CD14-positive monocyte (primary cell): ENCODE measurements at regions not wholly inside any gene's neighbourhood (a gene's known extent, or its start where the extent isn't known, plus 50 kb on each side); places are given as distances from the start of the nearest gene placed in this dataset.

Source experiments
- DNase-seq, 3 donors: peaks; one replicate each; pipeline ENCODE4 v3.0.0-alpha.2; 2011 to 2022
- H2AFZ ChIP-seq: 2 replicates; pipeline ENCODE4 v1.6.0; 2012; ENCODE audit warnings: mild to moderate bottlenecking, low read depth, low read length, inconsistent platforms; ENCODE audit not compliant: insufficient read depth, poor library complexity, severe bottlenecking
- H3K27ac ChIP-seq, 2 donors: 1 replicate in 1 of 2; 2 replicates in 1 of 2; pipeline ENCODE4 v1.5.1; 2012 to 2013; ENCODE audit warnings: low read length in 2 of 2, control low read depth in 1 of 2, inconsistent platforms in 1 of 2, low read depth in 1 of 2, mild to moderate bottlenecking in 1 of 2
- H3K27me3 ChIP-seq, 2 donors: one replicate each; pipeline versions ENCODE4 v1.6.0 to v1.6.1; 2011 to 2013; ENCODE audit warnings: low read length in 2 of 2; ENCODE audit not compliant: control insufficient read depth in 2 of 2, insufficient read depth in 2 of 2
- H3K36me3 ChIP-seq, 2 donors: replicated peaks in 1 of 2; 1 replicate in 1 of 2; 2 replicates in 1 of 2; pipeline versions ENCODE4 v1.5.1 to v1.6.1; 2012 to 2013; ENCODE audit warnings: low read length in 2 of 2, control low read depth in 1 of 2, inconsistent platforms in 1 of 2, mild to moderate bottlenecking in 1 of 2; ENCODE audit not compliant: insufficient read depth in 2 of 2, control insufficient read depth in 1 of 2
- H3K4me1 ChIP-seq, 2 donors: 1 replicate in 1 of 2; 2 replicates in 1 of 2; pipeline versions ENCODE4 v1.5.1 to v1.6.1; 2012 to 2013; ENCODE audit warnings: low read length in 2 of 2, control low read depth in 1 of 2, inconsistent platforms in 1 of 2, mild to moderate bottlenecking in 1 of 2, moderate library complexity in 1 of 2; ENCODE audit not compliant: insufficient read depth in 2 of 2, control insufficient read depth in 1 of 2
- H3K4me2 ChIP-seq: replicated peaks from 2 replicates; pipeline ENCODE3; 2012; ENCODE audit warnings: low read length, moderate library complexity, mild to moderate bottlenecking; ENCODE audit not compliant: poor library complexity, severe bottlenecking; ENCODE audit errors: extremely low read depth
- H3K4me3 ChIP-seq, 3 experiments: fragments of 200-600 bp in 1 of 3; sonication (generic) in 1 of 3; replicated peaks in 1 of 3; 1 replicate in 2 of 3; 2 replicates in 1 of 3; pipeline ENCODE4 v1.5.1; 2011 to 2013; ENCODE audit warnings: low read length in 3 of 3, mild to moderate bottlenecking in 3 of 3, control low read depth in 2 of 3, low read depth in 2 of 3, inconsistent platforms in 1 of 3, moderate library complexity in 1 of 3
- H3K79me2 ChIP-seq: 2 replicates; pipeline ENCODE4 v1.6.0; 2012; ENCODE audit warnings: mild to moderate bottlenecking, control low read depth, inconsistent platforms, low read length, moderate library complexity; ENCODE audit not compliant: insufficient read depth
- H3K9ac ChIP-seq: 2 replicates; pipeline ENCODE4 v1.6.0; 2017; ENCODE audit warnings: low read length, mild to moderate bottlenecking; ENCODE audit not compliant: insufficient read depth, poor library complexity, severe bottlenecking
- H3K9me3 ChIP-seq, 2 donors: replicated peaks in 1 of 2; 1 replicate in 1 of 2; 2 replicates in 1 of 2; pipeline versions ENCODE4 v1.5.1 to v1.6.1; 2012 to 2013; ENCODE audit warnings: low read length in 2 of 2, control low read depth in 1 of 2; ENCODE audit not compliant: control insufficient read depth in 1 of 2, insufficient read depth in 1 of 2
- H4K20me1 ChIP-seq: 2 replicates; pipeline ENCODE4 v1.6.0; 2012; ENCODE audit warnings: mild to moderate bottlenecking, low read length, control low read depth, moderate library complexity; ENCODE audit not compliant: insufficient read depth
- H3K27ac Mint-ChIP-seq, 7 donors: one replicate each; pipeline ENCODE4 v1.8.0; 2020; ENCODE audit warnings: mild to moderate bottlenecking in 7 of 7, mixed read lengths in 7 of 7, moderate library complexity in 6 of 7, inconsistent platforms in 2 of 7
- H3K27me3 Mint-ChIP-seq, 3 donors: one replicate each; pipeline ENCODE4 v1.8.0; 2021 to 2022; ENCODE audit warnings: low read depth in 3 of 3, mild to moderate bottlenecking in 3 of 3, mixed read lengths in 3 of 3, moderate library complexity in 3 of 3, inconsistent platforms in 1 of 3
- H3K36me3 Mint-ChIP-seq, 2 donors: one replicate each; pipeline ENCODE4 v1.8.0; 2020; ENCODE audit warnings: mixed read lengths in 2 of 2, inconsistent platforms in 1 of 2, mild to moderate bottlenecking in 1 of 2
- H3K4me1 Mint-ChIP-seq: one replicate; pipeline ENCODE4 v1.8.0; 2020; ENCODE audit warnings: mild to moderate bottlenecking, mixed read lengths
- H3K4me3 Mint-ChIP-seq, 2 donors: one replicate each; pipeline ENCODE4 v1.8.0; 2020; ENCODE audit warnings: mild to moderate bottlenecking in 2 of 2, mixed read lengths in 2 of 2, moderate library complexity in 1 of 2
- H3K9me3 Mint-ChIP-seq, 7 donors: one replicate each; pipeline ENCODE4 v1.8.0; 2020 to 2022; ENCODE audit warnings: mixed read lengths in 7 of 7, mild to moderate bottlenecking in 6 of 7, moderate library complexity in 6 of 7, inconsistent platforms in 2 of 7
- CTCF ChIP-seq: fragments of 200-600 bp; IDR thresholded peaks from one replicate; pipeline ENCODE4 v1.8.0; 2022; ENCODE audit warnings: antibody characterized with exemption, mild to moderate bottlenecking
- WGBS: methylation state at CpG from one replicate; pipeline ENCODE4 v1.1.5; 2013; ENCODE audit warnings: missing lambda C conversion rate; ENCODE audit not compliant: insufficient coverage; 5-methylcytosine and 5-hydroxymethylcytosine counted together
- intact Hi-C, 2 donors: fragments of 100-400 bp; cut with micrococcal nuclease; formaldehyde crosslinking; loops; one replicate each; pipeline versions ENCODE4 v1.15.0 to v1.15.1; 2023

GRCh38 chr1:4057603-4058002 lies 157.5 kb upstream of the C1orf174 start:
- 93% methylated on average over 10 of the region's 11 CpGs for WGBS
- no peak overlapping the region for H3K4me3 Mint-ChIP-seq
- Histone ChIP-seq H3K4me1 (no peaks in the 10 kb centered on the region), H3K79me2 (no peaks in the 10 kb centered on the region), H3K4me2 (no peak overlapping the region), H3K36me3 (no peaks in the 10 kb centered on the region), H3K27ac (no peak overlapping the region), H2AFZ (no peak overlapping the region), H3K4me3 (no peak overlapping the region), H3K9ac (no peak overlapping the region), H3K9me3 (peaks cover 0 to 3% of the 10 kb centered on the region in 2 donors), H3K27me3 (no peaks in the 10 kb centered on the region), H4K20me1 (no peaks in the 10 kb centered on the region)
- H3K27ac Mint-ChIP-seq: no peak overlapping the region
- intact Hi-C loops: no loop called here
- H3K27me3 Mint-ChIP-seq: peaks cover 0 to 7% (median 5%) of the 10 kb centered on the region in 3 donors
- no peak for DNase-seq
- H3K4me1 Mint-ChIP-seq: no peaks in the 10 kb centered on the region
- peaks cover 0 to 10% (median 7%) of the 10 kb centered on the region in 7 donors for H3K9me3 Mint-ChIP-seq
- no peaks in the 10 kb centered on the region for H3K36me3 Mint-ChIP-seq
- TF ChIP-seq CTCF: no peak

- whole genome bisulfite sequencing: 94% methylated on average over 14 of the region's 14 CpGs
- Mint-ChIP-seq H3K4me3 (no peak overlapping the region), H3K4me1 (no peaks in the 10 kb centered on the region), H3K9me3 (peaks cover 0 to 10% (median 7%) of the 10 kb centered on the region in 7 donors), H3K27me3 (peaks cover 0 to 7% (median 4%) of the 10 kb centered on the region in 3 donors), H3K27ac (no peak overlapping the region), H3K36me3 (no peaks in the 10 kb centered on the region)
- no peaks in the 10 kb centered on the region for H3K27me3 ChIP-seq
- no peak overlapping the region for H3K4me3 ChIP-seq
- no peak overlapping the region for H3K27ac ChIP-seq
- no peak overlapping the region for H3K9ac ChIP-seq
- H3K36me3 ChIP-seq: no peaks in the 10 kb centered on the region
- peaks cover 0 to 3% of the 10 kb centered on the region in 2 donors for H3K9me3 ChIP-seq
- no peak overlapping the region for H2AFZ ChIP-seq
- DNase-seq: no peak
- no peaks in the 10 kb centered on the region for H3K79me2 ChIP-seq
- no peaks in the 10 kb centered on the region for H3K4me1 ChIP-seq
- no peak for TF ChIP-seq CTCF
- H3K4me2 ChIP-seq: no peak overlapping the region
- intact Hi-C loops: no loop called here
- H4K20me1 ChIP-seq: no peaks in the 10 kb centered on the region
Measured at GRCh38 chr1:4058122-4058521, 158.1 kb upstream of the C1orf174 start.
